ENCODE measurements at regions not wholly inside any gene's neighbourhood (a gene's known extent, or its start where the extent isn't known, plus 50 kb on each side); places are given as distances from the start of the nearest gene placed in this dataset.

DNA sequence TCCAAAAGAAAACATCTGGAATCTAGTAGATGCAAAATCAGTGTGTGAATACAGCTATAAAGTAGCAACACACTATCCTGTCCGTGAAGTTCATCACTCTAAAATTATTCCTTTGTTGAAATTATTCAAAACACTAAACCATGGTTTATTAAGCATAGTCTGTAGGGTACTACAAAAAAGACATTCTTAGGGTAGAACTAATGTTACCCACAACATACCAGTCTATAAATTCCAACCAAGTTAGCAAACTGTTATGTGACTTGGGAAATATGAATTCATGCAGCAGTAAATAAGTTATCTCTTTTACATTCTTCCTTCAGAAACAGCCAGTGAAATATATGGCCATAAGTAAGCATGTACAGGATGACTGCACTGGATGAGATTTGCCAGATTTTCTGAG, 580.3 kb upstream of the ADGRB3 start:
- TF ChIP-seq, protein P1, sequence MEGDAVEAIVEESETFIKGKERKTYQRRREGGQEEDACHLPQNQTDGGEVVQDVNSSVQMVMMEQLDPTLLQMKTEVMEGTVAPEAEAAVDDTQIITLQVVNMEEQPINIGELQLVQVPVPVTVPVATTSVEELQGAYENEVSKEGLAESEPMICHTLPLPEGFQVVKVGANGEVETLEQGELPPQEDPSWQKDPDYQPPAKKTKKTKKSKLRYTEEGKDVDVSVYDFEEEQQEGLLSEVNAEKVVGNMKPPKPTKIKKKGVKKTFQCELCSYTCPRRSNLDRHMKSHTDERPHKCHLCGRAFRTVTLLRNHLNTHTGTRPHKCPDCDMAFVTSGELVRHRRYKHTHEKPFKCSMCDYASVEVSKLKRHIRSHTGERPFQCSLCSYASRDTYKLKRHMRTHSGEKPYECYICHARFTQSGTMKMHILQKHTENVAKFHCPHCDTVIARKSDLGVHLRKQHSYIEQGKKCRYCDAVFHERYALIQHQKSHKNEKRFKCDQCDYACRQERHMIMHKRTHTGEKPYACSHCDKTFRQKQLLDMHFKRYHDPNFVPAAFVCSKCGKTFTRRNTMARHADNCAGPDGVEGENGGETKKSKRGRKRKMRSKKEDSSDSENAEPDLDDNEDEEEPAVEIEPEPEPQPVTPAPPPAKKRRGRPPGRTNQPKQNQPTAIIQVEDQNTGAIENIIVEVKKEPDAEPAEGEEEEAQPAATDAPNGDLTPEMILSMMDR (IDR thresholded peaks at IDR 0.05; ENCODE audit: borderline replicate concordance, extremely low read depth, low read length, poor library complexity, severe bottlenecking) = no peak
- no peak for TF ChIP-seq EZH2 (IDR thresholded peaks at IDR 0.05; ENCODE audit: borderline replicate concordance, low read depth, low read length, severe bottlenecking)
